ENCODE measurements at regions not wholly inside any gene's neighbourhood (a gene's known extent, or its start where the extent isn't known, plus 50 kb on each side); places are given as distances from the start of the nearest gene placed in this dataset.

DNA sequence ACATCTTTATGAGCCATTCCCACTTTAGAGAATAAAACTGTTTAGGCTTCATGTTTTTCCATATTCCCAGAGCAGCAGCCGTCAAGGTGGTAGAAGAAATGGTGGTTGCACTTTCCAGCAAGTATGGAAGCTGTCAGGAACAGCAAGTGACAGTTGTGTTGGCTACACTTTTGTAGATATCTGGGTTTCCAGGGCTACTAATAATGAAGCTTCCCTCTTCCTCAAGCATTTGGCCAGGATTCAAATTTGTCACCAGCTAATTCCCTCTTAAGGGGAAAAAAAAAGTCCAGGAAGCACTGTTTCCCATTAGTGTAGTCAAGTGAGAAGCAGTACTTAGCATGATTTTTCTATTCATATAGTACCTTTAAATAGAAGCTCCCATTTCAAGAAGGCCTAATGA is 252.8 kb downstream of the IGSF11 start:
- Histone ChIP-seq H3K9me3 (no peaks in the 10 kb centered on the region), H3K27ac (no peak overlapping the region), H3K27me3 (no peaks in the 10 kb centered on the region), H3K36me3 (no peaks in the 10 kb centered on the region), H3K4me1 (no peaks in the 10 kb centered on the region), H3K4me3 (replicated peaks in 1 of 3) (no peak overlapping the region)
- TF ChIP-seq, protein P1, sequence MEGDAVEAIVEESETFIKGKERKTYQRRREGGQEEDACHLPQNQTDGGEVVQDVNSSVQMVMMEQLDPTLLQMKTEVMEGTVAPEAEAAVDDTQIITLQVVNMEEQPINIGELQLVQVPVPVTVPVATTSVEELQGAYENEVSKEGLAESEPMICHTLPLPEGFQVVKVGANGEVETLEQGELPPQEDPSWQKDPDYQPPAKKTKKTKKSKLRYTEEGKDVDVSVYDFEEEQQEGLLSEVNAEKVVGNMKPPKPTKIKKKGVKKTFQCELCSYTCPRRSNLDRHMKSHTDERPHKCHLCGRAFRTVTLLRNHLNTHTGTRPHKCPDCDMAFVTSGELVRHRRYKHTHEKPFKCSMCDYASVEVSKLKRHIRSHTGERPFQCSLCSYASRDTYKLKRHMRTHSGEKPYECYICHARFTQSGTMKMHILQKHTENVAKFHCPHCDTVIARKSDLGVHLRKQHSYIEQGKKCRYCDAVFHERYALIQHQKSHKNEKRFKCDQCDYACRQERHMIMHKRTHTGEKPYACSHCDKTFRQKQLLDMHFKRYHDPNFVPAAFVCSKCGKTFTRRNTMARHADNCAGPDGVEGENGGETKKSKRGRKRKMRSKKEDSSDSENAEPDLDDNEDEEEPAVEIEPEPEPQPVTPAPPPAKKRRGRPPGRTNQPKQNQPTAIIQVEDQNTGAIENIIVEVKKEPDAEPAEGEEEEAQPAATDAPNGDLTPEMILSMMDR (IDR thresholded peaks at IDR 0.05) = no peak
- TF ChIP-seq POLR2A (IDR thresholded peaks at IDR 0.05) = no peak
- 70 to 83% methylated on average over 1 of the region's 1 CpG for WGBS, 2 donors
- DNase-seq = no peak
- intact Hi-C loops (cut with DNase I) = no loop called here

DNA sequence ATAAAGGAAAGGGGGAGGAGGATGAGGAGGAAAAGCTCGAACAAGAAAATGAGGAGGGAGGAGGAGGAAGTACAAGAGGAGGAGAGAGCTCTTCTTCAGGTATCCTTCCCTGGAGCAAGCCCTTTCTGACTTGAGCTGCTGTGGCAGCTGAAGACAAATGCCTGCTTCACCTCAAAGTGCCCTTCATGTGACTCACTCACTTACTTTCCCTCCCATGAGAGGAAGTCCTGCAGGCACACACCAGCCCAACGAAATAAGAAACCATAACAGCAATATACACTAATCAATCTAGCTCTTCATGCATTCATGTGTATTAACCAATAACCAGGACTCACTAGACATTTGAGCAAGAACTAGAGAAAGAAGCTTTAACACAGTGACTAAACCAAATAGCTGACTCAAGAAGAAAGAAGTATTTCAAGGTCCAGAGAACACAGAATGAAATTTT is 251.9 kb downstream of the IGSF11 start:
- no peak for DNase-seq
- H3K27me3 ChIP-seq = no peaks in the 10 kb centered on the region
- TF ChIP-seq POLR2A (IDR thresholded peaks at IDR 0.05) = no peak
- TF ChIP-seq, protein P1 (IDR thresholded peaks at IDR 0.05) = no peak
- H3K36me3 ChIP-seq = no peaks in the 10 kb centered on the region
- 29 to 51% methylated on average over 2 of the region's 2 CpGs for WGBS, 2 donors
- H3K9me3 ChIP-seq = no peaks in the 10 kb centered on the region
- H3K4me3 ChIP-seq (replicated peaks in 1 of 3) = no peak overlapping the region
- intact Hi-C loops (cut with DNase I) = no loop called here
- H3K27ac ChIP-seq = no peak overlapping the region
- no peaks in the 10 kb centered on the region for H3K4me1 ChIP-seq

DNA sequence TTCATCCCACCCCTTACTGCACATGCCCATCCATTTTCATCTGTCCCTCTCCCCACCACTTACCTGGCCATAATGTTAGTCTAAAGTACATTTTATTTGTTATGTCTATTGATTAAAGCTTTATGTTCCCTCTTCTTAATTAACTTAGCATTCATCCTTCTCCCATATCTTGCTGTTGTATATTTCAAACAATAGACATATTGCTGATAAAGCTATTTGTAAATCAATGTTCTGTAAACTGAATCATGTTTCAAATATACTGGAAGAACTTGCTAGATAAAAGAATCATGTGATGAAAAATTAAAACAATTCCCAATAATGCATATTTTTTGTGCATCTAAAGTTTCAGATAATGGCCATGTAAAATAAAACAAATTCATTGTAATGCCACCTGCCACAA is 249.2 kb downstream of the IGSF11 start:
- intact Hi-C loops (cut with DNase I) = no loop called here
- TF ChIP-seq, protein P1 (IDR thresholded peaks at IDR 0.05) = no peak
- no peak for DNase-seq
- H3K9me3 ChIP-seq = no peaks in the 10 kb centered on the region
- no peak overlapping the region for H3K4me3 ChIP-seq (replicated peaks in 1 of 3)
- H3K27ac ChIP-seq = no peak overlapping the region
- no peaks in the 10 kb centered on the region for H3K4me1 ChIP-seq
- H3K27me3 ChIP-seq = no peaks in the 10 kb centered on the region
- no peaks in the 10 kb centered on the region for H3K36me3 ChIP-seq

DNA sequence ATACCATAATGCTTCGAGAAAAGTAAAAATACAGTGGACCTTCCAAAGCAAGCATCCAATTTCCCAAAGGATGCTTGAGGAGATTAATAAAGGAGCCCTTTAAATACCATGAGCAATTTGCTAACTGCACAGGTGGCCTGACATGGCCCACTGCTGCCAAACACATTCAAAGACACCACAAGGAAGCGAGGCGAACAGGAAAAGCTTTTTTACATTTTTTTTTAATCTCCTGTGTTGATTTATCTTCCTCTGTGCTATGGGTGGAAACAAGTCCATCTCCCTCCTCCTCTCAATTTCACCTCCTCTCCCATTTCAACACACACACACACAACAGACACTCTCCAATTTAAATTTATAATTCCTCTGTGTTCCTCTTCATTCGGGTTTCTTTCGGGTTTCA is 243.4 kb downstream of the IGSF11 start:
- Histone ChIP-seq H3K27ac (no peak overlapping the region), H3K27me3 (no peaks in the 10 kb centered on the region), H3K4me1 (no peaks in the 10 kb centered on the region), H3K36me3 (no peaks in the 10 kb centered on the region), H3K9me3 (no peaks in the 10 kb centered on the region), H3K4me3 (replicated peaks in 1 of 3) (no peak overlapping the region)
- intact Hi-C loops (cut with DNase I) = no loop called here
- DNase-seq = no peak
- WGBS, 2 donors = 68 to 76% methylated on average over 5 of the region's 5 CpGs
- TF ChIP-seq POLR2A (IDR thresholded peaks at IDR 0.05) = no peak
- TF ChIP-seq, protein P1 (IDR thresholded peaks at IDR 0.05) = no peak

DNA sequence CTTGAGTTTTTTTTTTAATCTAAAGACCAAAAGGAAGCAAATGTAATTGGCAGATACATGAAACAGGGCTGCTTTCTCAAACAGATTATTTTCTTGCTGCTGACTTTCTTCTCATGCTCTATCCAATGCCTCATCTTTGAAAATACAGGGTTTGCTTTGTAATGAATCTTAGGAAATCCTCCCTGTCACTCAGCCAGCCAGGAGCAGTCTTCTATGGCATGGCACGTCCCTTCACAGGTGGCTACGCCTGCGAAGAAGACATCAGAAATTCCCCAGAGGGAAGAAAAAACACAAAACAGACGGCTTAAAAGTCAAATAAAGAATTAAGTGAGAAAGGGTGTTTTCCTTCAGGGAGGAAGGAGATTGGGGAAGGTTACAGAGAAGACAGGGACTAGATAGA is 242.5 kb downstream of the IGSF11 start:
- Histone ChIP-seq H3K9me3 (no peaks in the 10 kb centered on the region), H3K4me3 (replicated peaks in 1 of 3) (no peak overlapping the region), H3K36me3 (no peaks in the 10 kb centered on the region), H3K4me1 (no peaks in the 10 kb centered on the region), H3K27me3 (no peaks in the 10 kb centered on the region), H3K27ac (no peak overlapping the region)
- intact Hi-C loops (cut with DNase I) = no loop called here
- no peak for TF ChIP-seq POLR2A (IDR thresholded peaks at IDR 0.05)
- TF ChIP-seq, protein P1 (IDR thresholded peaks at IDR 0.05) = no peak
- DNase-seq = no peak
- 53 to 57% methylated on average over 4 of the region's 4 CpGs for WGBS, 2 donors

All from thyroid gland (tissue), 4 donors.